Hepatocyte (in vitro differentiated cells): ENCODE measurements at regions not wholly inside any gene's neighbourhood (a gene's known extent, or its start where the extent isn't known, plus 50 kb on each side); places are given as distances from the start of the nearest gene placed in this dataset.
"Not testable (repeated sequence)": the region's sequence is repeated elsewhere in the genome, so short reads cannot be mapped to it uniquely, and the experiment has no call there.

Experiments
- DNase-seq: peaks from one replicate; pipeline ENCODE4 v3.0.0-alpha.2; 2016; ENCODE audit warnings: low spot score
- H2AFZ ChIP-seq: fragments of 200-600 bp; sonication (generic); 2 replicates; pipeline ENCODE4 v1.6.0; 2016; ENCODE audit warnings: antibody characterized with exemption, mild to moderate bottlenecking
- H3K27ac ChIP-seq: fragments of 200-600 bp; sonication (generic); 2 replicates; pipeline ENCODE4 v1.5.1; 2016; ENCODE audit warnings: mild to moderate bottlenecking
- H3K27me3 ChIP-seq: fragments of 200-600 bp; sonication (generic); 2 replicates; pipeline ENCODE4 v1.6.1; 2016
- H3K36me3 ChIP-seq: fragments of 200-600 bp; sonication (generic); replicated peaks from 2 replicates; pipeline ENCODE4 v1.5.1; 2016; ENCODE audit warnings: low read depth; ENCODE audit not compliant: insufficient read depth
- H3K4me1 ChIP-seq: fragments of 200-600 bp; sonication (generic); 2 replicates; pipeline ENCODE4 v1.5.1; 2016; ENCODE audit warnings: mild to moderate bottlenecking, moderate library complexity; ENCODE audit not compliant: insufficient read depth
- H3K4me2 ChIP-seq: fragments of 200-600 bp; sonication (generic); 2 replicates; pipeline ENCODE4 v1.6.0; 2016
- H3K4me3 ChIP-seq: fragments of 200-600 bp; sonication (generic); 2 replicates; pipeline ENCODE4 v1.5.1; 2016; ENCODE audit warnings: mild to moderate bottlenecking
- H3K79me2 ChIP-seq: fragments of 200-600 bp; sonication (generic); 2 replicates; pipeline ENCODE4 v1.6.0; 2017; ENCODE audit warnings: mild to moderate bottlenecking
- H3K9me2 ChIP-seq: fragments of 200-600 bp; sonication (generic); replicated peaks from 2 replicates; pipeline ENCODE4 v1.6.0; 2017; ENCODE audit warnings: mild to moderate bottlenecking; ENCODE audit not compliant: insufficient read depth
- H3K9me3 ChIP-seq: fragments of 200-600 bp; sonication (generic); 2 replicates; pipeline ENCODE4 v1.5.1; 2016; ENCODE audit warnings: low read depth, mild to moderate bottlenecking
- H4K20me1 ChIP-seq: fragments of 200-600 bp; sonication (generic); 2 replicates; pipeline ENCODE4 v1.6.0; 2016; ENCODE audit warnings: mild to moderate bottlenecking; ENCODE audit not compliant: insufficient read depth, poor library complexity, severe bottlenecking
- CTCF ChIP-seq: fragments of 200-600 bp; sonication (generic); IDR thresholded peaks from 2 replicates; pipeline ENCODE4 v1.5.1; 2016; ENCODE audit warnings: antibody characterized with exemption, mild to moderate bottlenecking; ENCODE audit not compliant: poor library complexity
- EZH2 ChIP-seq: fragments of 200-600 bp; sonication (generic); IDR thresholded peaks from 2 replicates; pipeline ENCODE4 v1.6.1; 2016; ENCODE audit warnings: antibody characterized with exemption, mild to moderate bottlenecking, borderline replicate concordance
- EZH2phosphoT487 ChIP-seq: fragments of 200-600 bp; sonication (generic); IDR thresholded peaks from one replicate; pipeline ENCODE4 v1.6.1; 2018; ENCODE audit warnings: antibody characterized with exemption, mild to moderate bottlenecking, low read depth, moderate library complexity; ENCODE audit not compliant: unreplicated experiment, severe bottlenecking
- WGBS: methylation state at CpG from one replicate; pipeline ENCODE4 v1.1.6; 2016; ENCODE audit warnings: low lambda C conversion rate; ENCODE audit errors: missing lambda C conversion rate; 5-methylcytosine and 5-hydroxymethylcytosine counted together

- no peaks in the 10 kb centered on the region for H3K9me3 ChIP-seq
- no peak overlapping the region for H3K4me2 ChIP-seq
- peaks cover 6% of the 10 kb centered on the region for H3K27me3 ChIP-seq
- H3K4me3 ChIP-seq: no peak overlapping the region
- no peaks in the 10 kb centered on the region for H3K36me3 ChIP-seq
- no peaks in the 10 kb centered on the region for H3K79me2 ChIP-seq
- H3K27ac ChIP-seq: no peak overlapping the region
- H2AFZ ChIP-seq: no peak overlapping the region
- TF ChIP-seq EZH2 (no peak), CTCF (no peak), EZH2phosphoT487 (no peak)
- 79% methylated on average over 11 of the region's 11 CpGs for WGBS
- no peaks in the 10 kb centered on the region for H3K9me2 ChIP-seq
- H3K4me1 ChIP-seq: no peaks in the 10 kb centered on the region
- no peaks in the 10 kb centered on the region for H4K20me1 ChIP-seq
- DNase-seq: no peak
These were observed 345.3 kb downstream of the TEX29 start for GRCh38 chr13:111665691-111666095.

- Histone ChIP-seq H3K27ac (no peak overlapping the region), H3K9me3 (no peaks in the 10 kb centered on the region), H4K20me1 (no peaks in the 10 kb centered on the region), H3K36me3 (no peaks in the 10 kb centered on the region), H3K79me2 (no peaks in the 10 kb centered on the region), H2AFZ (no peak overlapping the region), H3K4me2 (no peak overlapping the region), H3K27me3 (peaks cover 6% of the 10 kb centered on the region), H3K9me2 (no peaks in the 10 kb centered on the region), H3K4me1 (no peaks in the 10 kb centered on the region), H3K4me3 (no peak overlapping the region)
- no peak for DNase-seq
- 91% methylated on average over 18 of the region's 18 CpGs for WGBS
- TF ChIP-seq CTCF (no peak), EZH2phosphoT487 (no peak), EZH2 (no peak)
These were observed 345.8 kb downstream of the TEX29 start for GRCh38 chr13:111666164-111666776.

GRCh38 chr13:111667757-111668156, 347.3 kb downstream of the TEX29 start:
- no peaks in the 10 kb centered on the region for H3K9me3 ChIP-seq
- no peaks in the 10 kb centered on the region for H4K20me1 ChIP-seq
- WGBS: 92% methylated on average over 7 of the region's 7 CpGs
- no peaks in the 10 kb centered on the region for H3K4me1 ChIP-seq
- DNase-seq: no peak
- H3K4me3 ChIP-seq: no peak overlapping the region
- H3K4me2 ChIP-seq: no peak overlapping the region
- no peak overlapping the region for H2AFZ ChIP-seq
- H3K27me3 ChIP-seq: peaks cover 6% of the 10 kb centered on the region
- no peak for TF ChIP-seq EZH2
- no peak for TF ChIP-seq EZH2phosphoT487
- TF ChIP-seq CTCF: no peak
- H3K27ac ChIP-seq: no peak overlapping the region
- no peaks in the 10 kb centered on the region for H3K9me2 ChIP-seq
- H3K36me3 ChIP-seq: no peaks in the 10 kb centered on the region
- no peaks in the 10 kb centered on the region for H3K79me2 ChIP-seq

- H3K27me3 ChIP-seq: peaks cover 6% of the 10 kb centered on the region
- WGBS: 96% methylated on average over 30 of the region's 30 CpGs
These were observed 348.0 kb downstream of the TEX29 start for GRCh38 chr13:111668451-111668850.

GRCh38 chr13:111672198-111672597, 351.8 kb downstream of the TEX29 start:
- no CpG with 5 or more reads among the region's 7 CpGs for WGBS
- H2AFZ ChIP-seq, H3K9me2 ChIP-seq, DNase-seq, H3K4me1 ChIP-seq, H3K4me3 ChIP-seq, H3K9me3 ChIP-seq, H3K27me3 ChIP-seq, H3K36me3 ChIP-seq, H4K20me1 ChIP-seq, H3K79me2 ChIP-seq, H3K4me2 ChIP-seq, H3K27ac ChIP-seq: not testable (repeated sequence)

More at GRCh38 chr13:111668451-111668850, 348.0 kb downstream of the TEX29 start:
- no peaks in the 10 kb centered on the region for H4K20me1 ChIP-seq
- H3K27ac ChIP-seq: no peak overlapping the region
- TF ChIP-seq CTCF: no peak
- TF ChIP-seq EZH2: no peak
- TF ChIP-seq EZH2phosphoT487: no peak
- no peak for DNase-seq
- H3K36me3 ChIP-seq: no peaks in the 10 kb centered on the region
- no peaks in the 10 kb centered on the region for H3K9me3 ChIP-seq
- H3K4me1 ChIP-seq: no peaks in the 10 kb centered on the region
- no peak overlapping the region for H2AFZ ChIP-seq
- H3K9me2 ChIP-seq: no peaks in the 10 kb centered on the region
- H3K79me2 ChIP-seq: no peaks in the 10 kb centered on the region
- no peak overlapping the region for H3K4me3 ChIP-seq
- H3K4me2 ChIP-seq: no peak overlapping the region
